NCI-H345 treated with DMSO at 0.1 percent for 48 hours (cell line): ENCODE measurements at regions not wholly inside any gene's neighbourhood (a gene's known extent, or its start where the extent isn't known, plus 50 kb on each side); places are given as distances from the start of the nearest gene placed in this dataset.
A peak's percentile ranks its signal among the peaks of the same experiment; 100 is the strongest.
"Not testable (repeated sequence)": the region's sequence is repeated elsewhere in the genome, so short reads cannot be mapped to it uniquely, and the experiment has no call there.

Experiments
- DNase-seq: peaks from one replicate; lab custom pipeline; 2025; ENCODE audit not compliant: unreplicated experiment; lab: John Stamatoyannopoulos, UW

- no peak for DNase-seq
Measured at GRCh38 chr6:153572371-153572770, 441.3 kb upstream of the RGS17 start.

GRCh38 chr6:153568628-153569027, 437.5 kb upstream of the RGS17 start:
- DNase-seq = no peak

- DNase-seq = no peak
Measured at GRCh38 chr6:153564803-153565202, 433.7 kb upstream of the RGS17 start.

GRCh38 chr6:153563001-153563400, 431.9 kb upstream of the RGS17 start:
- no peak for DNase-seq

GRCh38 chr6:153553627-153554026, 422.5 kb upstream of the RGS17 start:
- no peak for DNase-seq

GRCh38 chr6:153539602-153540001, 408.5 kb upstream of the RGS17 start:
- DNase-seq = no peak

GRCh38 chr6:153538491-153538890, 407.4 kb upstream of the RGS17 start:
- no peak for DNase-seq

GRCh38 chr6:153537422-153537821, 406.3 kb upstream of the RGS17 start:
- DNase-seq = no peak

- DNase-seq = no peak
Measured at GRCh38 chr6:153526479-153526878, 395.4 kb upstream of the RGS17 start.

GRCh38 chr6:153525998-153526397, 394.9 kb upstream of the RGS17 start:
- DNase-seq = no peak

GRCh38 chr6:153523390-153523789, 392.3 kb upstream of the RGS17 start:
- DNase-seq = no peak

- peak; percentile 0 for DNase-seq
Measured at GRCh38 chr6:153511896-153512496, 380.9 kb upstream of the RGS17 start.

- DNase-seq = no peak
Measured at GRCh38 chr6:153503810-153504209, 372.7 kb upstream of the RGS17 start.

GRCh38 chr6:153493501-153493900, 362.4 kb upstream of the RGS17 start:
- DNase-seq = no peak

GRCh38 chr6:153489479-153489878, 358.4 kb upstream of the RGS17 start:
- no peak for DNase-seq

GRCh38 chr6:153488267-153488666, 357.2 kb upstream of the RGS17 start:
- no peak for DNase-seq

GRCh38 chr6:153485072-153485471, 354.0 kb upstream of the RGS17 start:
- DNase-seq = no peak

- DNase-seq = no peak
Measured at GRCh38 chr6:153484056-153484455, 353.0 kb upstream of the RGS17 start.

- DNase-seq = no peak
Measured at GRCh38 chr6:153476243-153476642, 345.2 kb upstream of the RGS17 start.

GRCh38 chr6:153465050-153465449, 334.0 kb upstream of the RGS17 start:
- no peak for DNase-seq

GRCh38 chr6:153449279-153449678, 318.2 kb upstream of the RGS17 start:
- DNase-seq = no peak

- DNase-seq = not testable (repeated sequence)
Measured at GRCh38 chr6:153442749-153443148, 311.7 kb upstream of the RGS17 start.

- DNase-seq = no peak
Measured at GRCh38 chr6:153442096-153442495, 311.0 kb upstream of the RGS17 start.

- DNase-seq = no peak
Measured at GRCh38 chr6:153437193-153437592, 306.1 kb upstream of the RGS17 start.
